Type B pancreatic cell (in vitro differentiated cells): ENCODE measurements at regions not wholly inside any gene's neighbourhood (a gene's known extent, or its start where the extent isn't known, plus 50 kb on each side); places are given as distances from the start of the nearest gene placed in this dataset.

Source experiments
- DNase-seq: peaks from one replicate; pipeline ENCODE4 v3.0.0; 2021; ENCODE audit warnings: mixed read lengths; ENCODE audit not compliant: unreplicated experiment; ENCODE audit errors: extremely low spot score
- H3K27ac Mint-ChIP-seq: 2 replicates; pipeline ENCODE4 v1.8.0; 2021; ENCODE audit warnings: mild to moderate bottlenecking, mixed read lengths
- H3K27me3 Mint-ChIP-seq: 2 replicates; pipeline ENCODE4 v1.8.0; 2021; ENCODE audit warnings: mixed read lengths
- H3K36me3 Mint-ChIP-seq: 2 replicates; pipeline ENCODE4 v1.8.0; 2021; ENCODE audit warnings: mixed read lengths
- H3K4me1 Mint-ChIP-seq: one replicate; pipeline ENCODE4 v1.8.0; 2021; ENCODE audit warnings: mixed read lengths; ENCODE audit not compliant: unreplicated experiment
- H3K4me3 Mint-ChIP-seq: 2 replicates; pipeline ENCODE4 v1.8.0; 2021; ENCODE audit warnings: mild to moderate bottlenecking, mixed read lengths
- H3K9me3 Mint-ChIP-seq: 2 replicates; pipeline ENCODE4 v1.8.0; 2021; ENCODE audit warnings: mixed read lengths
- TF ChIP-seq, protein P1 (sequence below): fragments of 200-600 bp; sonication (generic); conservative IDR thresholded peaks from 2 replicates; pipeline ENCODE4 v1.5.0; 2021; ENCODE audit warnings: antibody characterized with exemption, mild to moderate bottlenecking

DNA sequence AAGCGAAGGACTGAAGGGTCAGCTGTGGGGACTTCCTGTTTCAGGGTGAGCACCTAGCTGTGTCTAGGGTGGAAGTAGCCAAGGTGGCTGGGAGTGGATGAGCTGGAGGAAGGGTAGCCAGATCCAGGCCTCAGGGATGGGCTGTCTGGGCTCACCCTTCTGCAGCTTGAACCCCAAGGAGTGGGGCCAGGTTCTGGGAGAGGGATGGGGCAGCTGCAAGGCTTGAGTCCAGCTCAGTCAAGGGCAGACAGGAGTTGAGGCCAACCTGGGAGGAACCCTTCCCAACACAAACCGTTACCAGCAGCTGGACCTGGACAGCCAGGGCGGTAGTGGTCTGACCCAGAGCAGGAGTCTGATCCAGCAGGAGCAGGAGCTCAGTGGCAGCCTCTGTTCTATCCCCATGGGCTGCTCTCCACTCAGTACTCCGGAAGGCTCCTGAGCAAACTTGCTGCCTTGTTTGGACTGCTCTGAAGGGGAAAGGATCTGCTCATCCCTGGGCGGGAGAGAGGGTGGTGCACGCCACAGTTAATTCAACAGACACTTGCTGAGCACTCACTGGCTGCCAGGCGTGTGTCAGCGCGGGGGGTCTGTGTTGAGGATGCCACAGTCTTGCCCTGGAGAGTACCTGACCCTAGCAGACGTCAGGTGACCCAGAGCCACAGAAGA is 53.8 kb upstream of the THY1 start:
- Mint-ChIP-seq H3K9me3 (no peaks in the 10 kb centered on the region), H3K36me3 (no peaks in the 10 kb centered on the region), H3K27me3 (peaks cover 31% of the 10 kb centered on the region), H3K4me3 (no peak overlapping the region), H3K4me1 (peaks cover 16% of the 10 kb centered on the region), H3K27ac (no peak overlapping the region)
- TF ChIP-seq, protein P1, sequence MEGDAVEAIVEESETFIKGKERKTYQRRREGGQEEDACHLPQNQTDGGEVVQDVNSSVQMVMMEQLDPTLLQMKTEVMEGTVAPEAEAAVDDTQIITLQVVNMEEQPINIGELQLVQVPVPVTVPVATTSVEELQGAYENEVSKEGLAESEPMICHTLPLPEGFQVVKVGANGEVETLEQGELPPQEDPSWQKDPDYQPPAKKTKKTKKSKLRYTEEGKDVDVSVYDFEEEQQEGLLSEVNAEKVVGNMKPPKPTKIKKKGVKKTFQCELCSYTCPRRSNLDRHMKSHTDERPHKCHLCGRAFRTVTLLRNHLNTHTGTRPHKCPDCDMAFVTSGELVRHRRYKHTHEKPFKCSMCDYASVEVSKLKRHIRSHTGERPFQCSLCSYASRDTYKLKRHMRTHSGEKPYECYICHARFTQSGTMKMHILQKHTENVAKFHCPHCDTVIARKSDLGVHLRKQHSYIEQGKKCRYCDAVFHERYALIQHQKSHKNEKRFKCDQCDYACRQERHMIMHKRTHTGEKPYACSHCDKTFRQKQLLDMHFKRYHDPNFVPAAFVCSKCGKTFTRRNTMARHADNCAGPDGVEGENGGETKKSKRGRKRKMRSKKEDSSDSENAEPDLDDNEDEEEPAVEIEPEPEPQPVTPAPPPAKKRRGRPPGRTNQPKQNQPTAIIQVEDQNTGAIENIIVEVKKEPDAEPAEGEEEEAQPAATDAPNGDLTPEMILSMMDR = no peak
- DNase-seq = peak; percentile 54

DNA sequence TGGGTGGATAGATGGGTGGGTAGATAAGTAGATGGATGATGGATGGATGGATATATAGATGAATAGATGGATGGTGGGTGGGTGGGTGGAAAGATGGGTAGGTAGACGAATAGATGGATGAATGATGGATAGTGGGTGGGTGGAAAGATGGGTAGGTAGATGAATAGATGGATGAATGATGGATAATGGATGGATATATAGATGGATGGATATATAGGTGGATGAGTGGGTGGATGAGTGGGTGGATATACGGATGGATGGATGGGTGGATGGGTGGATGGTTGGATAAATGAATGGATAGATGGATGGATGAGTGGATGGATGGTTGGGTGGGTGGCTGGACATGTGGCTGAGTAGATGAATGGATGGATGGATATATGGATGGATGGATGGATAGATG is 53.1 kb upstream of the THY1 start:
- Mint-ChIP-seq H3K9me3 (no peaks in the 10 kb centered on the region), H3K36me3 (no peaks in the 10 kb centered on the region), H3K4me3 (no peak overlapping the region), H3K4me1 (peaks cover 13% of the 10 kb centered on the region), H3K27ac (no peak overlapping the region), H3K27me3 (peaks cover 30% of the 10 kb centered on the region)
- TF ChIP-seq, protein P1 = no peak
- peak; percentile 20 for DNase-seq

DNA sequence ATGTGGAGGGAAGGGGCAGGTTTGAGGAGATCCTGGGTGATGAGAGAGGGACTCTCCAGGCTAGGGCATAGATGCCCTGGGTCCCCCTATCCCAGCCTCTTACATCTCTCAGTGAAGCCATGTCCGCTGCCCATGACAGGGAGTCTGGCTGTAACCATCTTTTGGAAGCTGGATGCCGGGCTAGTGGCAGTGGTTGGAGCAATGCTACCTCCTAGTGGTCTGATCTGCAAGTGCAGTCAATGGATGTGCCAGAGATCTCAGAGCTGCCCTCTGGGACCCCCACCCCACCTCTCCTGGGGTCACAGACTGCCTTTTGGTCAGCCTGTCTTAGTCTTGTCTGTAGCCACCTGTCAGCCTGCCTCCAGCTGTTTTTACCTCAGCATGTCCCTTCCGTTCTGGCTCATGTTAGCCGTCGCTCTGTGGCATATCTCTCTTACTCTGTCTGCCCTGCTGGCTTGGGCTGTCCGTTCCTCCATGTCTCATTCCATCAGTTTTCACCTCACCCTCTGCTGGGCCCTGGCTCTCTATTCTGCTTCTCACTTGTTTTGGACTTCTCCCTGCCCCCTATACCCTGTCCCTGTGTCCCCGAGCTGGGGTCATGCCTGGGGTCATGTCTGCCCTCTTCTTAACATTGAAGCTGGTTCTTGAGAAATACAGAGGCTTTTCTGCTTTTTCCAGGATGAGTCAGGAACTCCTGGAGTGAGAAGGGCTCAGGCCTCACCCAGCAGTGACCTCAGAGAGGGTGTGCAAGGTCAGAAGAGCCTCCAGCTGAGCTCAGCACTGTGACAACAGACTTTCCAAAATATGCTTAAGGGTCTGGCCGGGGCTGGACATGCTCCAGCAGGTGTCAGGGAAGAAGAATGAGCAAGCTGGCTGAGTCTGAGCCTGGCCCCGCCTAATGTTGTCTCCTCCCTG is 52.0 kb upstream of the THY1 start:
- Mint-ChIP-seq H3K9me3 (no peaks in the 10 kb centered on the region), H3K4me3 (no peak overlapping the region), H3K27me3 (peaks cover 27% of the 10 kb centered on the region), H3K4me1 (peaks cover 4% of the 10 kb centered on the region), H3K27ac (peak overlapping the region; percentile 86), H3K36me3 (no peaks in the 10 kb centered on the region)
- TF ChIP-seq, protein P1 = peak; percentile 93
- DNase-seq = no peak

DNA sequence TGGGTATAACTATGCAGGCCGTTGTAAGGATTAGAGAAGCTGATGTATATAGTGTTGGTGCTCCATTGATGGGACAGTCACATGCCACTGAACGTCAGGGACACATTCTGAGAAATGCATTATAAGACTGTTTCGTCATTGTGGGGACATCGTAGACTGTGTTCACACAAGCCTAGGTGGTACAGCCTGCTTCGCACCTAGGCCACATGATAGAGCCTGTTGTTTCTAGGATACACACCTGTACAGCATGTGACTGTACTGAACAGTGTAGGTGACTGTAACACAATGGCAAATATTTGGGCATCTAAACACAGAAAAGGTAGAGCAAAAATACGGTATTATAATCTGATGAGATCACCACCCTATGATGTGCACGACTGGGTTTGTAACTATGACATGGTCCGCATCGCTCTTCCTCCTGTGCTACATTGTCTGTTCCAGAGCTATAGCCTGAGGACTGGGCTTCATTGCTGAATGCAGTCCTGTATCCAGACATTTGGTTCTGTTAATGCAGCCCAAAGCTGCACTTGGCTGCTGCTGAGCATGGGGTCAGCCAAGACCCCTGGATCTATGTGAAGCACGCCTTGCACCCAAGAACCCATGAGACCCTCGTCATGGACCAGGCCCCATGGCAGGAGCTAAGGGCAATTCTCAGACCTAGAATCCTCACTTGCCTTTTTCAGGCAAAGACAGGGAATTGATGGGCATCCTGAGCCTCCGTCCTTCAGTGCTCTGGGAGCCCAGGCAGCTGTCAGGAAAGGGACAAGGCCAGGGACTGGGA is 51.1 kb upstream of the THY1 start:
- no peak overlapping the region for H3K27ac Mint-ChIP-seq
- no peaks in the 10 kb centered on the region for H3K36me3 Mint-ChIP-seq
- DNase-seq = no peak
- peaks cover 20% of the 10 kb centered on the region for H3K27me3 Mint-ChIP-seq
- H3K9me3 Mint-ChIP-seq = no peaks in the 10 kb centered on the region
- H3K4me3 Mint-ChIP-seq = no peak overlapping the region
- H3K4me1 Mint-ChIP-seq = no peaks in the 10 kb centered on the region
- TF ChIP-seq, protein P1 = no peak

DNA sequence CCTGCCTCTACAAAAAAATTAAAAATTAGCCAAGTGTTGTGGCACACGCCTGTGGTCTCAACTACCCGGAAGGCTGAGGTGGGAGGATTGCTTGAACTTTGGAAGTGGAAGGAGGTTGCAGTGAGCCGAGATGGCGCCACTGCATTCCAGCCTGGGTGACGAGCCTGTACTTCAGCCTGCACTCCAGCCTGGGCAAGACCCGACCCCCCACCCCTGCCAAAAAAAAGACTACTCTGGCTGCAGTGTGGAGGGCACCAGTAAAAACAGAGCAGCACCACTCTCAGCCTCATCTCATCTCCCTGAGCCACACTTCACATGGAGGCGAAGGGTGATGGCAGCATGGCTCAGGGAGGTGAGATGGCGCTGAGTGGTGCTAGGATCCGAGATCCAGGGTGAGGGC is 50.3 kb upstream of the THY1 start:
- Mint-ChIP-seq H3K36me3 (no peaks in the 10 kb centered on the region), H3K4me3 (no peak overlapping the region), H3K27me3 (peaks cover 20% of the 10 kb centered on the region), H3K27ac (no peak overlapping the region), H3K4me1 (no peaks in the 10 kb centered on the region), H3K9me3 (no peaks in the 10 kb centered on the region)
- TF ChIP-seq, protein P1 = no peak
- no peak for DNase-seq
